22Rv1 (cell line): ENCODE measurements at regions not wholly inside any gene's neighbourhood (a gene's known extent, or its start where the extent isn't known, plus 50 kb on each side); places are given as distances from the start of the nearest gene placed in this dataset.

Experiments
- ZFX ChIP-seq: fragments of 450-650 bp; IDR thresholded peaks from 2 replicates; pipeline ENCODE4 v1.6.1; 2017; ENCODE audit warnings: antibody characterized with exemption, borderline replicate concordance
- TF ChIP-seq, protein P1 (sequence below): fragments of 450-650 bp; IDR thresholded peaks from 2 replicates; pipeline ENCODE4 v1.5.1; 2017; ENCODE audit warnings: mild to moderate bottlenecking

DNA sequence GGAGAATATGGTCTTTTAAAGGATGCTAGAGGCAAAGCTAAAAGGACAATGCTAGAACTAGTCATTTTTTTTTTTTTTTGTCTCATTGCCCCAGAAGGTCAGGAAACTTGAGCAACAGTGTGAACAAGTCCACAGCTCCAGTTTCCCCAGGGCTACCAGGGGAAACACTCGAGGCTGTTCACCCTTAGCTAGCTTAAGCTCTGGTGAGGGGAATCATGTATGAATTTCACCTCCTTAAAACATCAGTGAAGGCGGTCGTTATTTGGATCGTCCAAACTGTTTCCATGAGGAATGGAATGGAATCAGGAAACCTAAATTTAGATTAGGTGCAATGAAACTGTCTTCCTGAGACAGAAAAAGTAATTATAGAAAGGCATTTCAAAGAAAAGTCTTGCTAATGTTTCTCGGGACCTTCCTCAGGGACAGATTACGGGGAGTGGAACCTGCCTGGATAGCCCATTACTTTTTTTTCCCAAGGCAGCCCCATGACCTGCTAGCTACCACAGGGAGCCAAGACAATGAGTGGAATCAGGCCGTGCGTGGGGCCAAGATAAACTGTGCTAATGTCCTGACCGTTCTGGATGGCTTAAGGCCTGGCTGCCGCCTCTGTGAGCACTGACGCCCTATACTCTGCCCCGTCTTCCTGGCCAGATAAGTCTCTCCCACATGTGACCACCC lies 164.8 kb upstream of the SGK1 start:
- TF ChIP-seq, protein P1, sequence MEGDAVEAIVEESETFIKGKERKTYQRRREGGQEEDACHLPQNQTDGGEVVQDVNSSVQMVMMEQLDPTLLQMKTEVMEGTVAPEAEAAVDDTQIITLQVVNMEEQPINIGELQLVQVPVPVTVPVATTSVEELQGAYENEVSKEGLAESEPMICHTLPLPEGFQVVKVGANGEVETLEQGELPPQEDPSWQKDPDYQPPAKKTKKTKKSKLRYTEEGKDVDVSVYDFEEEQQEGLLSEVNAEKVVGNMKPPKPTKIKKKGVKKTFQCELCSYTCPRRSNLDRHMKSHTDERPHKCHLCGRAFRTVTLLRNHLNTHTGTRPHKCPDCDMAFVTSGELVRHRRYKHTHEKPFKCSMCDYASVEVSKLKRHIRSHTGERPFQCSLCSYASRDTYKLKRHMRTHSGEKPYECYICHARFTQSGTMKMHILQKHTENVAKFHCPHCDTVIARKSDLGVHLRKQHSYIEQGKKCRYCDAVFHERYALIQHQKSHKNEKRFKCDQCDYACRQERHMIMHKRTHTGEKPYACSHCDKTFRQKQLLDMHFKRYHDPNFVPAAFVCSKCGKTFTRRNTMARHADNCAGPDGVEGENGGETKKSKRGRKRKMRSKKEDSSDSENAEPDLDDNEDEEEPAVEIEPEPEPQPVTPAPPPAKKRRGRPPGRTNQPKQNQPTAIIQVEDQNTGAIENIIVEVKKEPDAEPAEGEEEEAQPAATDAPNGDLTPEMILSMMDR = no peak
- TF ChIP-seq ZFX = no peak
